ENCODE measurements at regions not wholly inside any gene's neighbourhood (a gene's known extent, or its start where the extent isn't known, plus 50 kb on each side); places are given as distances from the start of the nearest gene placed in this dataset.
"Not testable (repeated sequence)": the region's sequence is repeated elsewhere in the genome, so short reads cannot be mapped to it uniquely, and the experiment has no call there.

- not testable (repeated sequence) for DNase-seq (ENCODE audit: low read depth); H3K4me3 ChIP-seq (ENCODE audit: low read length)
Measured at GRCh38 chr10:95137990-95138625, 55.9 kb upstream of the ACSM6 start.

GRCh38 chr10:95134490-95134889, 59.5 kb upstream of the ACSM6 start:
- DNase-seq (ENCODE audit: low read depth), result no peak
- no peak for TF ChIP-seq CTCF (IDR thresholded peaks at IDR 0.05; ENCODE audit: insufficient read depth, low read depth, low read length, missing control alignments)

GRCh38 chr10:95133997-95134396, 60.0 kb upstream of the ACSM6 start:
- no peak for TF ChIP-seq CTCF (IDR thresholded peaks at IDR 0.05; ENCODE audit: insufficient read depth, low read depth, low read length, missing control alignments)
- no peak overlapping the region for H3K4me3 ChIP-seq (ENCODE audit: low read length)
- peak; percentile 16 for DNase-seq (ENCODE audit: low read depth)

More at GRCh38 chr10:95134490-95134889, 59.5 kb upstream of the ACSM6 start:
- H3K4me3 ChIP-seq (ENCODE audit: low read length), result no peak overlapping the region

- DNase-seq (ENCODE audit: low read depth), result peak; percentile 82
- peak; percentile 82 for TF ChIP-seq CTCF (IDR thresholded peaks at IDR 0.05; ENCODE audit: insufficient read depth, low read depth, low read length, missing control alignments)
- H3K4me3 ChIP-seq (ENCODE audit: low read length), result no peak overlapping the region
Measured at GRCh38 chr10:95133016-95133752, 60.9 kb upstream of the ACSM6 start.

- DNase-seq (ENCODE audit: low read depth); H3K4me3 ChIP-seq (ENCODE audit: low read length): not testable (repeated sequence)
Measured at GRCh38 chr10:95130429-95130828, 61.1 kb upstream of the CYP2C8 start.

- no peak for TF ChIP-seq CTCF (IDR thresholded peaks at IDR 0.05; ENCODE audit: insufficient read depth, low read depth, low read length, missing control alignments)
- no peak for DNase-seq (ENCODE audit: low read depth)
- H3K4me3 ChIP-seq (ENCODE audit: low read length), result no peak overlapping the region
Measured at GRCh38 chr10:95125582-95125981, 56.3 kb upstream of the CYP2C8 start.

- no peak overlapping the region for H3K4me3 ChIP-seq (ENCODE audit: low read length)
- TF ChIP-seq CTCF (IDR thresholded peaks at IDR 0.05; ENCODE audit: insufficient read depth, low read depth, low read length, missing control alignments), result no peak
- DNase-seq (ENCODE audit: low read depth), result no peak
Measured at GRCh38 chr10:95122736-95123135, 53.4 kb upstream of the CYP2C8 start.

- TF ChIP-seq CTCF (IDR thresholded peaks at IDR 0.05; ENCODE audit: insufficient read depth, low read depth, low read length, missing control alignments), result no peak
- no peak overlapping the region for H3K4me3 ChIP-seq (ENCODE audit: low read length)
- no peak for DNase-seq (ENCODE audit: low read depth)
Measured at GRCh38 chr10:95121904-95122303, 52.6 kb upstream of the CYP2C8 start.
